ENCODE measurements at regions not wholly inside any gene's neighbourhood (a gene's known extent, or its start where the extent isn't known, plus 50 kb on each side); places are given as distances from the start of the nearest gene placed in this dataset.

GRCh38 chr4:111744847-111745246 lies 400.4 kb upstream of the FAM241A start:
- no peak overlapping the region for H3K27ac Mint-ChIP-seq
- no peaks in the 10 kb centered on the region for H3K4me1 Mint-ChIP-seq

DNA sequence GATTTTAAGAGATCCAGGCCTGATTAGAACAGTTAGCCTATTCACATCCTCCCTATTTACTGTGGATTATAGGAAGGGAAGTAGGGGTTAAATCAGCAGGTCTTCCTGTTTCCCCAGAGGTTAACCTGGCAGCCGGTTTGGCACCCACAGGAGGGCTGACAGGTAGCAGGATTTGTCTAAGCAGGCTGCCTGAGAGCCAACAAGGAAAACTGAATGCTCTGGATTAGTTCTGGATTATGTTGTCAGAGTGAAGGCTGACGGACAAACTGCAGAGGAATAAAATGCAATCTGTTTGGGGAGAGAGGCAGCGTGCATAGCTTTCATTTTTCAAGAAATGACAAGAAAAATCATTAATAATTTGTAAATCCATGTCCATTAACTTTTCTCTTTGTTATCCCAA lies 397.1 kb upstream of the FAM241A start:
- H3K27me3 Mint-ChIP-seq (ENCODE audit: low read depth in 3 of 3): no peaks in the 10 kb centered on the region
- DNase-seq: no peak
- H3K4me3 Mint-ChIP-seq: no peak overlapping the region
- H3K9me3 Mint-ChIP-seq: peaks cover 0 to 12% (median 5%) of the 10 kb centered on the region in 6 donors
- H3K36me3 Mint-ChIP-seq: no peaks in the 10 kb centered on the region
- no peaks in the 10 kb centered on the region for H3K4me1 Mint-ChIP-seq
- no peak overlapping the region for H3K27ac Mint-ChIP-seq

More at GRCh38 chr4:111744847-111745246, 400.4 kb upstream of the FAM241A start:
- H3K36me3 Mint-ChIP-seq: no peaks in the 10 kb centered on the region
- H3K9me3 Mint-ChIP-seq: peaks cover 0 to 14% (median 3%) of the 10 kb centered on the region in 6 donors
- no peak for DNase-seq
- no peak overlapping the region for H3K4me3 Mint-ChIP-seq
- no peaks in the 10 kb centered on the region for H3K27me3 Mint-ChIP-seq (ENCODE audit: low read depth in 3 of 3)

DNA sequence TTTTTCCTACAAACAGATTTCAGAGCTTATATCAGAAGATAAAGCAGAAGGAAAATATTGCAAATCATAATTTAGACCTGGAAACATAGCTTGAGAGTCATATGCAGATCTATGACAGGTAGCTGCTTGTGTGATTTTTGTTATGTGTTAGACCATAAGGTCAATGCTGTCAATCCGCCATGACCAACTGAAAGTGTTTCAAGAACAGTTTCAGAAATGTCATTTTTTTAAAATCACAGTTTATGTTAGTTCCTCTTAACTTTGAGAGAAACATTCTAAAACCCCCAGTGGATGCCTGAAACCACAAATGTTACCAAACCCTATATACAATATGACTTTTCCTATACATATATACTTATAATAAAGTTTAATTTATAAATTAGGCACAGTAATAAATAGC lies 391.3 kb upstream of the FAM241A start:
- DNase-seq: no peak
- H3K27ac Mint-ChIP-seq: no peak overlapping the region
- no peaks in the 10 kb centered on the region for H3K4me1 Mint-ChIP-seq
- H3K36me3 Mint-ChIP-seq: no peaks in the 10 kb centered on the region
- peaks cover 0 to 1% (median 0%) of the 10 kb centered on the region in 3 donors for H3K27me3 Mint-ChIP-seq (ENCODE audit: low read depth in 3 of 3)
- peaks cover 2 to 20% (median 6%) of the 10 kb centered on the region in 6 donors for H3K9me3 Mint-ChIP-seq
- H3K4me3 Mint-ChIP-seq: no peak overlapping the region

DNA sequence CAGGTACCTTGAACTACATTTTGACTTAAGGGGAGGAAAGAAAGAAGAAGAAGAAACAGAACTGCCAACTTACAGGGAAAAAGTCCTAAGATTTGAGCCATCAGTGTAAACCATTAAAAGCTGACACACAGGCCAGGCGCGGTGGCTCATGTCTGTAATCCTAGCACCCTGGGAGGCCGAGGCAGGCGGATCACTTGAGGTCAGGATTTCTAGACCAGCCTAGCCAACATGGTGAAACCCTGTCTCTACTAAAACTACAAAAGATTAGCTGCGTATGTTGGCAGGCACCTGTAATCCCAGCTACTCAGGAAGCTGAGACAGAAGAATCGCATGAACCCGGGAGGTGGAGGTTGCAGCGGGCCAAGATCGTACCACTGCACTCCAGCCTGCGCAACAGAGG lies 389.7 kb upstream of the FAM241A start:
- Mint-ChIP-seq H3K27ac (no peak overlapping the region), H3K27me3 (ENCODE audit: low read depth in 3 of 3) (peaks cover 0 to 1% (median 0%) of the 10 kb centered on the region in 3 donors), H3K9me3 (peaks cover 2 to 24% (median 6%) of the 10 kb centered on the region in 6 donors), H3K36me3 (no peaks in the 10 kb centered on the region), H3K4me1 (no peaks in the 10 kb centered on the region), H3K4me3 (no peak overlapping the region)
- no peak for DNase-seq

DNA sequence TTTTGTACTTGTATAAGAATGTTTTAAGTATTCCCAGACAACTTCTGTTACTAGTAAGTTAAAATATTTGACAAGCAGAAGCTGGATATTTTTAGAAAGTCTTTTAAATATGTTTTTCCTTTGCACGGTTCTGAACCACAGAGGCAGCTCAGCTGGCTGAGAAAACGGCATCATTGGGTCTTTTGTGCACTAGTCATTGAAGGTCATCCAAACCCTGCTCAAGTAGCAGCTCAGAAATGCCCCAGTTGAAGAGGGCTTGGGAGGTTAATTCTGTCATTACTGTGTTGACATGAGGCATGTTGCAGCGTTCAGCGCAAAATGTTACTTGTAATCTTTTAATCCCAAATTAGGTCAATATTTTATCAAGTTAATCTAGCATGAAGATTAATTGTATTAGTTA lies 383.7 kb upstream of the FAM241A start:
- no peak for DNase-seq
- H3K27me3 Mint-ChIP-seq (ENCODE audit: low read depth in 3 of 3): no peaks in the 10 kb centered on the region
- no peaks in the 10 kb centered on the region for H3K4me1 Mint-ChIP-seq
- H3K9me3 Mint-ChIP-seq: peaks cover 0 to 26% (median 5%) of the 10 kb centered on the region in 6 donors
- H3K4me3 Mint-ChIP-seq: no peak overlapping the region
- H3K27ac Mint-ChIP-seq: no peak overlapping the region
- H3K36me3 Mint-ChIP-seq: no peaks in the 10 kb centered on the region

- no peak for DNase-seq
- Mint-ChIP-seq H3K27me3 (ENCODE audit: low read depth in 3 of 3) (no peaks in the 10 kb centered on the region), H3K9me3 (peaks cover 4 to 19% (median 13%) of the 10 kb centered on the region in 6 donors), H3K36me3 (no peaks in the 10 kb centered on the region), H3K4me3 (no peak overlapping the region), H3K4me1 (no peaks in the 10 kb centered on the region), H3K27ac (no peak overlapping the region)
Observed at GRCh38 chr4:111770514-111770913, 374.7 kb upstream of the FAM241A start.

DNA sequence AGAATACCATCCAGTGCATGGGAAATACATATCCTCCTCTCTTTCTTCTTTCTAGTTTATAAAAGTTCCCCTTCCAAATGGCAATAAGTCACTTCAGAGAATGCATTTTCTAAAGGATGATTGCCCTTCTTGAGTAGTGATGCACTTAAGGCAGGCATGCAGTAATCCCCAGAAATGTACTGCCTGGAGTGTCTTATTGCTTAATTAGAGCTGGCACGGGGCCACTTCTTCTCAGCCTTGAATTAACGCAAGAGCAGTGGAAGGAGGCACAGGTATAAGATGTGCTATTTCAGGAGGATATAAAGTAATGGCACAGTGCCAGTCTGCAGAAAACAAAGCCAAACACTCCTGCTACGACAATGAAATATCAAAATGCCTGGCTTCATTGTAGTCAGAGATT lies 371.4 kb upstream of the FAM241A start:
- Mint-ChIP-seq H3K36me3 (no peaks in the 10 kb centered on the region), H3K27ac (no peak overlapping the region), H3K9me3 (peaks cover 1 to 19% (median 13%) of the 10 kb centered on the region in 6 donors), H3K4me1 (no peaks in the 10 kb centered on the region), H3K27me3 (ENCODE audit: low read depth in 3 of 3) (no peaks in the 10 kb centered on the region), H3K4me3 (no peak overlapping the region)
- DNase-seq: no peak

GRCh38 chr4:111775556-111776297 lies 369.5 kb upstream of the FAM241A start:
- Mint-ChIP-seq H3K27me3 (ENCODE audit: low read depth in 3 of 3) (no peaks in the 10 kb centered on the region), H3K27ac (no peak overlapping the region), H3K4me1 (no peaks in the 10 kb centered on the region), H3K36me3 (no peaks in the 10 kb centered on the region), H3K9me3 (peaks cover 0 to 12% (median 9%) of the 10 kb centered on the region in 6 donors), H3K4me3 (no peak overlapping the region)
- no peak for DNase-seq

DNA sequence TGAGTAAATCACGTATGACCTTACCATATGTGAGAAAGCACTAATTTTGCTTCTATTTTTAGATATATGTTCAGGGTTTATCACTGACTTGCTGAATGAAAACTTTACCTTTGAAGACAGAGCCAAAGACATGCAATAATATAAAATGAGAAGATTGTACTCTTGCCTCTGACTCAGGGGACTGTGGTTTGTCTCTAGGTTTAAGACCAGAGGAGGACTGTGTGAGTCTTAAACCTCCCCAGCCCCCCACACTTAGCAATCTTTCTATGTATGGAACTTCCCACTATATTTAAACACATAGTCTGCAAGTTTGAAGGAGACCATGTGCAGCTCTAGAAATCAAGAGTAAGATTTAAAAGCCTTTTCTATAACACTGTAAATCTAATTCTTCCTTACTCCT lies 368.7 kb upstream of the FAM241A start:
- H3K9me3 Mint-ChIP-seq: peaks cover 0 to 12% (median 10%) of the 10 kb centered on the region in 6 donors
- H3K4me1 Mint-ChIP-seq: no peaks in the 10 kb centered on the region
- H3K27ac Mint-ChIP-seq: no peak overlapping the region
- no peaks in the 10 kb centered on the region for H3K36me3 Mint-ChIP-seq
- H3K27me3 Mint-ChIP-seq (ENCODE audit: low read depth in 3 of 3): no peaks in the 10 kb centered on the region
- no peak overlapping the region for H3K4me3 Mint-ChIP-seq
- DNase-seq: no peak

DNA sequence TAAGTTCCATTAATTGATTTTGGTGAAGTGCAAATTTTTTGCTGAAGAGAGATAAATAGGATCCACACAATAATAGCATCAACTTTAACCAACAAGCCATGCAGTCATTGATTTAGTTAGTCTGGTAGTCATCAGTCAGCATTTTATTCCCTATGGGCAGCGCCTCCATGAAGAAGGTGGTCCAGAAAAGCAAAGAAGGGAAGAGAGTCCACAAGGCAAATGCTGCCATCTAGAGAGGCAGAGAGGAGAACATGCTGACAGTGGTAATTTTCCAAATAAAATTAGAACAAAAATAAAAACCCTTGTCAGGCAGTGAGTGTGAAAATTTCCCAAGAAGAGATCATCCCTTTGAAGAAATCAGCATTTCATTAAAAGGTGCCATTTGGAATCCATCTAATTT lies 366.7 kb upstream of the FAM241A start:
- no peak overlapping the region for H3K27ac Mint-ChIP-seq
- no peaks in the 10 kb centered on the region for H3K4me1 Mint-ChIP-seq
- H3K9me3 Mint-ChIP-seq: peaks cover 0 to 14% (median 7%) of the 10 kb centered on the region in 6 donors
- H3K27me3 Mint-ChIP-seq (ENCODE audit: low read depth in 3 of 3): no peaks in the 10 kb centered on the region
- no peaks in the 10 kb centered on the region for H3K36me3 Mint-ChIP-seq
- no peak for DNase-seq
- H3K4me3 Mint-ChIP-seq: no peak overlapping the region

DNA sequence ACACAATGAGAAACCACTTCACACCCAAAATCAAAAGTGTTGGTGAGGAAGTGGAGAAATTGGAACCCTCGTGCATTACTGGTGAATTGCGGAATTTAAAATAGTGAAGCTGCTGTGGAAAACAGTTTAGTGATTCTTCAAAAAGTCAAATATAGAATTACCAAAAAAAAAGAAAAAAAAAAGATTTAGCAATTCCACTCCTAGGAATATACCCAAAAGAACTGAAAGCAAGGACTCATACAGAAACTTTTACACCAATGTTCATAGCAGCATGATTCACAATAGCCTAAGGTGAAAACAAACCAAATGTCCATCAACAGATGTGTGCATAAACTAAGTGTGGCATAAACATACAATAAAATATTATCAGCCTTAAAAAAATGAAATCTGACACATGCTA lies 364.3 kb upstream of the FAM241A start:
- H3K4me1 Mint-ChIP-seq: no peaks in the 10 kb centered on the region
- H3K36me3 Mint-ChIP-seq: no peaks in the 10 kb centered on the region
- no peak overlapping the region for H3K4me3 Mint-ChIP-seq
- peaks cover 0 to 17% (median 5%) of the 10 kb centered on the region in 6 donors for H3K9me3 Mint-ChIP-seq
- DNase-seq: no peak
- H3K27ac Mint-ChIP-seq: no peak overlapping the region
- no peaks in the 10 kb centered on the region for H3K27me3 Mint-ChIP-seq (ENCODE audit: low read depth in 3 of 3)

- DNase-seq: no peak
- Mint-ChIP-seq H3K36me3 (no peaks in the 10 kb centered on the region), H3K9me3 (peaks cover 0 to 17% (median 5%) of the 10 kb centered on the region in 6 donors), H3K4me1 (no peaks in the 10 kb centered on the region), H3K4me3 (no peak overlapping the region), H3K27ac (no peak overlapping the region), H3K27me3 (ENCODE audit: low read depth in 3 of 3) (no peaks in the 10 kb centered on the region)
Observed at GRCh38 chr4:111781611-111782010, 363.6 kb upstream of the FAM241A start.

DNA sequence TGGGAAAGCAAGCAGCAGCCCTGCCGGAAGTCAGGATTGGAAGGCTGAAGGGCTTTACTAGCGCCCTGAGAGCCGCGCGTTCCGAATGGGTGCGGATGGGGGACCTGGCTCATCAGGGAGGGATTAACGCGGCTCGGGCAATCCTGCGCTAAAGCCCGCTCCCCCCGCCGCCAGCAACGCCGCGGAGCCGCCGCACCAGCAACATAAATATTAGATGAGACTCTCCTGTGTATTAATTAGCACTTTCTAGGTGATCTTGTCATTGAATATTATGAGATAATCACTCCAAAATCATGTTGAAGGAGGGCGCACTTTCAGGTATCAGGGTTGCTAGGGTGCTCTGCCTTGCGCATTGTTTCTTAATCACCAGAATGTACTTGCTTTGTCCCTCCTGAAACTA lies 357.2 kb upstream of the FAM241A start:
- no peaks in the 10 kb centered on the region for H3K4me1 Mint-ChIP-seq
- H3K36me3 Mint-ChIP-seq: no peaks in the 10 kb centered on the region
- peaks cover 0 to 18% (median under 1%) of the 10 kb centered on the region in 6 donors for H3K9me3 Mint-ChIP-seq
- no peak overlapping the region for H3K4me3 Mint-ChIP-seq
- DNase-seq: no peak
- peaks cover 0 to 2% (median 0%) of the 10 kb centered on the region in 3 donors for H3K27me3 Mint-ChIP-seq (ENCODE audit: low read depth in 3 of 3)
- H3K27ac Mint-ChIP-seq: no peak overlapping the region

DNA sequence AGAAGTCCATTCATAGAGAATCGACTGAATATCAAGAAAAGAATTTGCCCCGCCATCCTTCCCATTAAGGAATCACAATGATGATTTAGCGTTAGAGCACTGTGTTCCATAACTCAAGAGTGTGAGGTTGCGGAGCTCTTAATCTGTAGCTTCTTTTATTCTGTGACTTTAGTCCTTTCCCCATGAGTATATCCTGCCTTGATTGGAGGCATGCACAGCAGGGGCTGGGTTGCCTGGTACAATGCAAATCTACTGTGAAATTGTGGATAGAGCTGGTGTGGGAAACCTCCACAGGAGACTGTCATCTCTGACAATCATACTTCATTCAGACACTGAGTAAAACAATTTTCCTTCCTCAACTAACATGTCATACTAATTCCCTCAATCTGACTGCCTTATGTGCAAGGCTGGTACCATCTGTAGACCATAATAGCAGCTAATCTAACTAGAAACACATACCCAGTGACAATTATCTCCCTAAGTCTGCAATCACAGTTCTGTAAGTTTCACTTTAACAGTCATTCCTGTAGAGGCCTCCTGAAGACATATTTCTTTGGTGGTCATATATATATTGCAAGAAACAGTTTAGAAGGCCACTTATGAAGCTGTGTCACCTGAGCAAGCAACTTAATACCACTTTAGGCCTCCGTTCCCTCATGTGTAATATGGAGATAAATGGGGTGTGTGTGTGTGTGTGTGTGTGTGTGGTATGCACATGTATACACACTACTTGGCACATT lies 355.2 kb upstream of the FAM241A start:
- H3K4me3 Mint-ChIP-seq: no peak overlapping the region
- H3K4me1 Mint-ChIP-seq: no peaks in the 10 kb centered on the region
- peaks cover 0 to 2% (median 0%) of the 10 kb centered on the region in 3 donors for H3K27me3 Mint-ChIP-seq (ENCODE audit: low read depth in 3 of 3)
- H3K27ac Mint-ChIP-seq: no peak overlapping the region
- DNase-seq: no peak
- H3K9me3 Mint-ChIP-seq: peaks cover 0 to 15% (median under 1%) of the 10 kb centered on the region in 6 donors
- H3K36me3 Mint-ChIP-seq: no peaks in the 10 kb centered on the region

Data from immature natural killer cell (primary cell).